ENCODE measurements at regions not wholly inside any gene's neighbourhood (a gene's known extent, or its start where the extent isn't known, plus 50 kb on each side); places are given as distances from the start of the nearest gene placed in this dataset.

GRCh38 chr2:66264354-66264753 is 170.6 kb upstream of the MEIS1 start:
- Mint-ChIP-seq H3K27me3 (ENCODE audit: insufficient read depth, unreplicated experiment) (no peaks in the 10 kb centered on the region), H3K9me3 (ENCODE audit: unreplicated experiment) (no peaks in the 10 kb centered on the region), H3K27ac (ENCODE audit: low read depth, unreplicated experiment) (no peak overlapping the region), H3K4me1 (ENCODE audit: insufficient read depth, unreplicated experiment) (no peaks in the 10 kb centered on the region), H3K4me3 (ENCODE audit: unreplicated experiment) (no peak overlapping the region), H3K36me3 (ENCODE audit: insufficient read depth, unreplicated experiment) (no peaks in the 10 kb centered on the region)
- ChIA-PET POLR2A (no interaction called here), CTCF (no interaction called here)
- intact Hi-C loops (cut with micrococcal nuclease): loop anchor here (10.0 kb wide), 1 partner anchor 80 kb away; no protein-coding TSS in a partner anchor
- no peak for DNase-seq (ENCODE audit: unreplicated experiment)
- TF ChIP-seq CTCF (IDR thresholded peaks at IDR 0.05; ENCODE audit: unreplicated experiment): no peak
- BruUV-seq (replicated peaks): no TSS peak

GRCh38 chr2:66255867-66256266 is 179.1 kb upstream of the MEIS1 start:
- no peaks in the 10 kb centered on the region for H3K4me1 Mint-ChIP-seq (ENCODE audit: insufficient read depth, unreplicated experiment)
- no peaks in the 10 kb centered on the region for H3K9me3 Mint-ChIP-seq (ENCODE audit: unreplicated experiment)
- POLR2A ChIA-PET: interaction anchor here (0.6 kb wide), 1 partner anchor 123 kb away, joined by 3 read pairs; no protein-coding TSS in a partner anchor
- BruUV-seq (replicated peaks): no TSS peak
- intact Hi-C loops (cut with micrococcal nuclease): no loop called here
- no peaks in the 10 kb centered on the region for H3K27me3 Mint-ChIP-seq (ENCODE audit: insufficient read depth, unreplicated experiment)
- CTCF ChIA-PET: no interaction called here
- TF ChIP-seq CTCF (IDR thresholded peaks at IDR 0.05; ENCODE audit: unreplicated experiment): no peak
- DNase-seq (ENCODE audit: unreplicated experiment): no peak
- no peak overlapping the region for H3K4me3 Mint-ChIP-seq (ENCODE audit: unreplicated experiment)
- no peaks in the 10 kb centered on the region for H3K36me3 Mint-ChIP-seq (ENCODE audit: insufficient read depth, unreplicated experiment)
- H3K27ac Mint-ChIP-seq (ENCODE audit: low read depth, unreplicated experiment): no peak overlapping the region

GRCh38 chr2:66255136-66255535 is 179.8 kb upstream of the MEIS1 start:
- Mint-ChIP-seq H3K36me3 (ENCODE audit: insufficient read depth, unreplicated experiment) (no peaks in the 10 kb centered on the region), H3K27ac (ENCODE audit: low read depth, unreplicated experiment) (no peak overlapping the region), H3K4me3 (ENCODE audit: unreplicated experiment) (no peak overlapping the region), H3K27me3 (ENCODE audit: insufficient read depth, unreplicated experiment) (no peaks in the 10 kb centered on the region), H3K4me1 (ENCODE audit: insufficient read depth, unreplicated experiment) (no peaks in the 10 kb centered on the region), H3K9me3 (ENCODE audit: unreplicated experiment) (no peaks in the 10 kb centered on the region)
- intact Hi-C loops (cut with micrococcal nuclease): no loop called here
- BruUV-seq (replicated peaks): no TSS peak
- no peak for DNase-seq (ENCODE audit: unreplicated experiment)
- no peak for TF ChIP-seq CTCF (IDR thresholded peaks at IDR 0.05; ENCODE audit: unreplicated experiment)
- ChIA-PET CTCF (no interaction called here), POLR2A (interaction anchor here (0.6 kb wide), 1 partner anchor 1075 kb away, joined by 3 read pairs; no protein-coding TSS in a partner anchor)

- BruUV-seq (replicated peaks): no TSS peak
- H3K27ac Mint-ChIP-seq (ENCODE audit: low read depth, unreplicated experiment): no peak overlapping the region
- intact Hi-C loops (cut with micrococcal nuclease): no loop called here
- no peaks in the 10 kb centered on the region for H3K27me3 Mint-ChIP-seq (ENCODE audit: insufficient read depth, unreplicated experiment)
- POLR2A ChIA-PET: no interaction called here
- no peaks in the 10 kb centered on the region for H3K9me3 Mint-ChIP-seq (ENCODE audit: unreplicated experiment)
- TF ChIP-seq CTCF (IDR thresholded peaks at IDR 0.05; ENCODE audit: unreplicated experiment): no peak
- H3K4me1 Mint-ChIP-seq (ENCODE audit: insufficient read depth, unreplicated experiment): no peaks in the 10 kb centered on the region
- no peak for DNase-seq (ENCODE audit: unreplicated experiment)
- H3K36me3 Mint-ChIP-seq (ENCODE audit: insufficient read depth, unreplicated experiment): no peaks in the 10 kb centered on the region
- H3K4me3 Mint-ChIP-seq (ENCODE audit: unreplicated experiment): no peak overlapping the region
- CTCF ChIA-PET: interaction anchor here (0.6 kb wide), 1 partner anchor 59 kb away, joined by 3 read pairs; no protein-coding TSS in a partner anchor
Measured at GRCh38 chr2:66253066-66253465, 181.9 kb upstream of the MEIS1 start.

Data from MCF 10A (cell line).